A673 (cell line): ENCODE measurements at regions not wholly inside any gene's neighbourhood (a gene's known extent, or its start where the extent isn't known, plus 50 kb on each side); places are given as distances from the start of the nearest gene placed in this dataset.

Experiments used
- CTCF ChIP-seq: fragments of 300-800, 200-600 bp; sonication (generic); conservative IDR thresholded peaks from 2 replicates; pipeline ENCODE4 v1.5.1; 2017; ENCODE audit warnings: low read depth, mild to moderate bottlenecking, antibody characterized with exemption, low read length, moderate library complexity, mixed read lengths
- EZH2 ChIP-seq: fragments of 200-600 bp; sonication (generic); IDR thresholded peaks from 2 replicates; pipeline ENCODE4 v1.6.1; 2017; ENCODE audit warnings: borderline replicate concordance, low read depth, mild to moderate bottlenecking, mixed read lengths, antibody characterized with exemption, low read length; ENCODE audit not compliant: poor library complexity, severe bottlenecking

GRCh38 chr12:111276146-111276545 lies 92.7 kb downstream of the PHETA1 start:
- TF ChIP-seq CTCF (no peak), EZH2 (no peak)
